ENCODE measurements at regions not wholly inside any gene's neighbourhood (a gene's known extent, or its start where the extent isn't known, plus 50 kb on each side); places are given as distances from the start of the nearest gene placed in this dataset.

DNA sequence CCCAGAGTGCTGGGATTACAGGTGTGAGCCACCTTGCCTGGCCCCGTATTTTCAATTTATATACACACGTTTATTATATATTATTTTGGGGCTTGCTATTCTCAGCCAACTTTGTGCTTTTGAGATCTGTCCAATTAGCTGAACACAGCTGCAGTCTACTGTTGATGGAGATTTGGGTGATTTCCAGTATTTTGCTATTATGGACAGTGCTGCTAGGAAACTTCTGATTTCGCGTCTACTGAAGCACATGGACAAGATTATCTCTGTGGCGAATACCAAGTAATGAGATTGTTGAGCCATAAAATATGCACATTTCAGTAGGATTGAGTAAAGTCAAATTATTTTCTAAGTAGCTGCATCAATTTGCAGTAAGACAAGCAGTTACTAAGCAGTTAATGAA is 1731.2 kb upstream of the CDH6 start (continued):
- TF ChIP-seq CEBPB (IDR thresholded peaks at IDR 0.05; ENCODE audit: low read depth, low read length) = no peak
- TF ChIP-seq CHD2 (IDR thresholded peaks at IDR 0.05; ENCODE audit: low read length) = no peak

All from H1 (cell line).